HFFc6 (cell line): ENCODE measurements at regions not wholly inside any gene's neighbourhood (a gene's known extent, or its start where the extent isn't known, plus 50 kb on each side); places are given as distances from the start of the nearest gene placed in this dataset.

Experiments
- DNase-seq: peaks from one replicate; pipeline ENCODE4 v3.0.0-alpha.2; 2018
- H3K27ac Mint-ChIP-seq: 2 replicates; pipeline ENCODE4 v1.8.0; 2020; ENCODE audit warnings: mild to moderate bottlenecking, mixed read lengths
- H3K27me3 Mint-ChIP-seq: 2 replicates; pipeline ENCODE4 v1.8.0; 2021; ENCODE audit warnings: mild to moderate bottlenecking, moderate library complexity, mixed read lengths; ENCODE audit not compliant: insufficient read depth
- H3K36me3 Mint-ChIP-seq: 2 replicates; pipeline ENCODE4 v1.8.0; 2021; ENCODE audit warnings: low read depth, mixed read lengths
- H3K4me1 Mint-ChIP-seq: 2 replicates; pipeline ENCODE4 v1.8.0; 2020; ENCODE audit warnings: low read depth, mixed read lengths
- H3K4me3 Mint-ChIP-seq: 2 replicates; pipeline ENCODE4 v1.8.0; 2020; ENCODE audit warnings: mild to moderate bottlenecking, moderate library complexity, mixed read lengths
- H3K9me3 Mint-ChIP-seq: 2 replicates; pipeline ENCODE4 v1.8.0; 2020; ENCODE audit warnings: mild to moderate bottlenecking, mixed read lengths
- TF ChIP-seq, protein P1 (sequence below): fragments of 200-600 bp; sonication (generic); IDR thresholded peaks from 2 replicates; pipeline ENCODE4 v1.5.0; 2021; ENCODE audit warnings: antibody characterized with exemption, mild to moderate bottlenecking

DNA sequence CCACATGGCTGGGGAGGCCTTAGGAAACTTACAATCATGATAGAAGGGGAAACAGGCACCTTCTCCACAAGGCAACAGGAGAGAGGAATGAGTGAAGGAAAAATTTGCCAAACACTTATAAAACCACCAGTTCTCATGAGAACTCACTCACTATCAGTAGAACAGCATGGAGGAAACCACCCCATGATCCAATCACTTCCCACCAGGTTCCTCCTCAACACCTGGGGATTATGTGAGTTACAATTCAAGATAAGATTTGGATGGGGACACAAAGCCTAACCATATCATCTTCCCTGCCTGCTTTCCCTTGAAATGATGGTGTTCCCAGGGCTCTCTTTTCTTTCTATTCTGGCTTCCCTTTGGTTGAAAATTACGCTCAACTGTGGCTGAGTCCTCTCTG, 262.7 kb upstream of the HABP2 start:
- Mint-ChIP-seq H3K4me3 (no peak overlapping the region), H3K27ac (no peak overlapping the region), H3K9me3 (no peaks in the 10 kb centered on the region), H3K36me3 (no peaks in the 10 kb centered on the region), H3K4me1 (peaks cover 6% of the 10 kb centered on the region), H3K27me3 (peaks cover 8% of the 10 kb centered on the region)
- no peak for DNase-seq
- TF ChIP-seq, protein P1, sequence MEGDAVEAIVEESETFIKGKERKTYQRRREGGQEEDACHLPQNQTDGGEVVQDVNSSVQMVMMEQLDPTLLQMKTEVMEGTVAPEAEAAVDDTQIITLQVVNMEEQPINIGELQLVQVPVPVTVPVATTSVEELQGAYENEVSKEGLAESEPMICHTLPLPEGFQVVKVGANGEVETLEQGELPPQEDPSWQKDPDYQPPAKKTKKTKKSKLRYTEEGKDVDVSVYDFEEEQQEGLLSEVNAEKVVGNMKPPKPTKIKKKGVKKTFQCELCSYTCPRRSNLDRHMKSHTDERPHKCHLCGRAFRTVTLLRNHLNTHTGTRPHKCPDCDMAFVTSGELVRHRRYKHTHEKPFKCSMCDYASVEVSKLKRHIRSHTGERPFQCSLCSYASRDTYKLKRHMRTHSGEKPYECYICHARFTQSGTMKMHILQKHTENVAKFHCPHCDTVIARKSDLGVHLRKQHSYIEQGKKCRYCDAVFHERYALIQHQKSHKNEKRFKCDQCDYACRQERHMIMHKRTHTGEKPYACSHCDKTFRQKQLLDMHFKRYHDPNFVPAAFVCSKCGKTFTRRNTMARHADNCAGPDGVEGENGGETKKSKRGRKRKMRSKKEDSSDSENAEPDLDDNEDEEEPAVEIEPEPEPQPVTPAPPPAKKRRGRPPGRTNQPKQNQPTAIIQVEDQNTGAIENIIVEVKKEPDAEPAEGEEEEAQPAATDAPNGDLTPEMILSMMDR: no peak

DNA sequence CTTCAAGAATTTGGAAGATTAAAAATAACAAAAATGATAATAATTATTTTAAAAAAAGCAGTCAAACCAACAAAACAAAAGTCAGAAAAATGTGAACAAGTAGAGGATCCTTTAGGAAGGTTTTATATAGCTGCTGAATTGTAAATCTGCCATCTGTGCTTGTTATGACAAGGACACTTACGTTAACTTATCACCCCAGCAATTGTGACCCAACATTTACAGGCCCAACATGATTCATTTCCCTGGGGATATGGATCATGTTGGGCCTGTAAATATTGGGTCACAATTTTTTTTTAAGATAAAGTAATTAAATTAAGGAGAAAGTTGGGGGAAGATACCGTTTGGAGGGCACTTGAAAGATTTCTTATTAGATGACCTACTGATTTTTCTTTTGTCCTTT, 261.4 kb upstream of the HABP2 start:
- peaks cover 7% of the 10 kb centered on the region for H3K27me3 Mint-ChIP-seq
- no peaks in the 10 kb centered on the region for H3K9me3 Mint-ChIP-seq
- no peak overlapping the region for H3K27ac Mint-ChIP-seq
- TF ChIP-seq, protein P1: no peak
- H3K4me3 Mint-ChIP-seq: no peak overlapping the region
- peaks cover 6% of the 10 kb centered on the region; the same call in 1 of the 2 replicates for H3K4me1 Mint-ChIP-seq
- DNase-seq: no peak
- no peaks in the 10 kb centered on the region for H3K36me3 Mint-ChIP-seq

DNA sequence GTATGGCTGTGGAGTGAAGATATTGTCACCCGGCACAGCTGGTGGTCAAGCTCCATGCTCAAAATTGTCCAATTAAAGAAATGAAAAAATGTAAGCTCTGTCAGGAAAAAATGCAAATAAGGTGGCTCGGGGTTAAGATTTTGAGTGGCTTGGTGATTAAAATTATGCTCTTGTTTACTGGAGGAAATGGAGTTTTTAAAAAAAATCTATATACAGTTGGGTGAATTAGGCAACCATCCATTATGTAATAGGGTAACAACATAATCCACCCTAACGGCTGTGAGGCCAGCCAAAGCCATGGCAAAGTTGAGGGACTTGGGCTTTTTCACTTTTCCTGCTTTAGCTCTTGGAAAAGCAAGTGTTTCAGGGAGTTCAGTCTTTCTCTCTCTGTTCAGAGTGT, 260.8 kb upstream of the HABP2 start:
- peaks cover 7% of the 10 kb centered on the region for H3K27me3 Mint-ChIP-seq
- TF ChIP-seq, protein P1: no peak
- no peak for DNase-seq
- H3K36me3 Mint-ChIP-seq: no peaks in the 10 kb centered on the region
- H3K9me3 Mint-ChIP-seq: no peaks in the 10 kb centered on the region
- peaks cover 12% of the 10 kb centered on the region for H3K4me1 Mint-ChIP-seq
- no peak overlapping the region for H3K4me3 Mint-ChIP-seq
- no peak overlapping the region for H3K27ac Mint-ChIP-seq

DNA sequence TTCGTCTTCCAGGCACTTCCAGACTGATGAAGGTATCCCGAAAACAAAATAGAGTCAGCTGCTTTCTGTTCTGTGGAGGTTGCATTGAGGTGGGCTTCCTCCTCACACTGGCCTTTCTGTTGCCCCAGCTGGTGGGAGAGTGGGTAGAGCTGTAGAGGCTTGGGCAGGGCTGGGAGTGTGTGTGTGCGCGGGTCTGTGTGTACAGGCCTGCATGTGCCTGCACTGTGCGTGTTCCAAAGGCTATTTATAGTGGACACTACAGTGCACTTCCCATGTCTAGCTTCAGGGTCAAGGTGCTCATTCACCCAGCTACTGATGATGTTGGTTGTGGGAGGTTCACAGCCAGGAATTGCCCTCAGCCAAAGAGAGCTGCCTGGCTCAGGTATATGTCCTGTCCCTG, 260.1 kb upstream of the HABP2 start:
- Mint-ChIP-seq H3K36me3 (no peaks in the 10 kb centered on the region), H3K4me1 (peaks cover 18% of the 10 kb centered on the region), H3K27me3 (peaks cover 4% of the 10 kb centered on the region), H3K27ac (no peak overlapping the region), H3K4me3 (no peak overlapping the region), H3K9me3 (no peaks in the 10 kb centered on the region)
- TF ChIP-seq, protein P1: no peak
- no peak for DNase-seq

DNA sequence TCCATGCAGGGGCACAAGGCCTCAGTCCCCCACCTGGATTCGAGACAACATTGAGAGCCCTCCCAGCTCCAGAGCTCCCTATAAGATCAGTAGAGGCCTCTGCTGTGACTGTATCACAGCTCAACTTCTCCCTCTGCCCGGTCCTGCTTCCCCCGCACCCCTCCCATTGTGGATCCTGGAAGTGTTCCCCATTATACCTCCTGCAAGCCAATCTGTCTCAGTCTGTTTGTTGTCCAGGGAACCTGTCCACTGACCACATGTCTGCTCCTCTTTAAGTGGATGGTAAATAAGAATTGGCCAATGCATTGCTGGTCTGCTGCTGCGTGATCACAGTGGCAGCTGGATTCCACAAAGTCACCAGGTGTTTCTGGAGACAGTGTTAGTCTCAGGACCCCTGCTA, 259.7 kb upstream of the HABP2 start:
- Mint-ChIP-seq H3K27ac (no peak overlapping the region), H3K4me3 (no peak overlapping the region), H3K4me1 (peaks cover 22% of the 10 kb centered on the region), H3K36me3 (no peaks in the 10 kb centered on the region), H3K9me3 (no peaks in the 10 kb centered on the region), H3K27me3 (peaks cover 2% of the 10 kb centered on the region; the same call in 1 of the 2 replicates)
- TF ChIP-seq, protein P1: no peak
- DNase-seq: no peak

DNA sequence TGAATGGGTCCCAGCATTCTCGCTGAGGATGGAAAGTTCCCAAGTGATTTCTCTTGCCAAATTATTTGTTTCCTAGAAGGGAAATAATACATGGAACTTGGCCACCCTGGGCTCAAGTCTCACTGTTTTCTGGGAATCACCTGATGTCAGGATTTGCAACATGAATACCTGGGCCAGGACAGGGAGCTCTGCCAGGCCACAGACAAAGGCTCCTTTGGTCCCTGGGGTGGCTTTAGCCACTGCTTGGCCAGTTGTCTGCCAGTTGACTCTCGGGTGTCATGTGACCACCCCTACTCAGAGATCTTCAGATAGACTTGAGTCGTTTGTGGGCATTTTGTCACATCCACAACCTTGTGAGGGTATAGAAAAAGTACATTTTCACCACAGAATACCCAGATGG, 258.0 kb upstream of the HABP2 start:
- Mint-ChIP-seq H3K27me3 (peaks cover 3% of the 10 kb centered on the region; the same call in 1 of the 2 replicates), H3K36me3 (no peaks in the 10 kb centered on the region), H3K27ac (no peak overlapping the region), H3K4me1 (peaks cover 27% of the 10 kb centered on the region), H3K4me3 (no peak overlapping the region), H3K9me3 (no peaks in the 10 kb centered on the region)
- TF ChIP-seq, protein P1: no peak
- no peak for DNase-seq
